ENCODE measurements at regions not wholly inside any gene's neighbourhood (a gene's known extent, or its start where the extent isn't known, plus 50 kb on each side); places are given as distances from the start of the nearest gene placed in this dataset.

DNA sequence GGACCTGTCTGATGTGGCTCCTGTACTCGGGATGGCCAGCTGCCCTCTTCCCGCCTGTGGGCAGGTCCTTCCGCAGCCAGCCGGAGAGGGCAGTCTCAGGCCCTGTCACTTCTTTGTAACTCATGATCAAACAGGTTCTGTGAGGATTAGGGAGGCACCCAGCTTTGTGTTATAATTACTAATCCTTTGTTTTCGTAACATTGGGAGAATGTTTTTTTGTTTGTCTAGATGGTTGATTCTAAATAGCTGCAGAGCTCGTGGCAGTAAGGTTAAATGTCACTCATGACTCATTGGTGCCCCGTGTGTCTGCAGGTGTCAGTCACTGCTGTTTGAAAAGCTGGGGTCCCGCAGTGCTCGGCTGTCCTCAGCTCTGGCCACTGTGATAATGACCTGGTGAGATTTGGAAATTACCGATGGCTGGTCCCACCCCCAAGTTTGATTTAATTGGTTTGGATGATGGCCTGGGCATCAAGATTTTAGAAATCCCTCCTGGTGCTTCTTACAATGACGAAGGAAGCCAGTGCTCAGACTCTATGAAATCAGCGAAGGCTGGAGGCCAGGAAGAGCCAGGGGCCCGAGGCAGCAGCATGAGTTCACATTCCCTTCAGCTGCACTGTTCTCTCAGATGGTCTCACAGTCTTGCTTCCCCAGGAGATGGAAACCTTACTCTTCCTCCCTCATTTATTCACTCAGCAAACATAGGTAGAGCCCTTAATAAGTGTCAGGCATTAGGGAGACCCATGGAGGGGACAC lies 172.8 kb downstream of the VAPA start:
- TF ChIP-seq SRF (IDR thresholded peaks at IDR 0.05; ENCODE audit: low read depth) (no peak), ELF1 (IDR thresholded peaks at IDR 0.05; ENCODE audit: borderline replicate concordance, low read depth) (no peak), TCF7L2 (IDR thresholded peaks at IDR 0.05; ENCODE audit: borderline replicate concordance, extremely low read depth, insufficient read depth, insufficient read length) (no peak), POLR2AphosphoS5 (IDR thresholded peaks at IDR 0.05; ENCODE audit: low read depth, low read length) (no peak), EZH2 (IDR thresholded peaks at IDR 0.05) (no peak), SIN3A (IDR thresholded peaks at IDR 0.05; ENCODE audit: low read depth) (no peak), POLR2A (IDR thresholded peaks at IDR 0.05; ENCODE audit: borderline replicate concordance, extremely low read depth, insufficient read depth, insufficient read length) (no peak), ZNF274 (IDR thresholded peaks at IDR 0.05; ENCODE audit: low read depth, low read length) (no peak)
- TF ChIP-seq, protein P1, sequence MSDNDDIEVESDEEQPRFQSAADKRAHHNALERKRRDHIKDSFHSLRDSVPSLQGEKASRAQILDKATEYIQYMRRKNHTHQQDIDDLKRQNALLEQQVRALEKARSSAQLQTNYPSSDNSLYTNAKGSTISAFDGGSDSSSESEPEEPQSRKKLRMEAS (IDR thresholded peaks at IDR 0.05), result 0 out of 2 replicates have a peak, but pooled peaks have one; percentile 28
- TF ChIP-seq, protein P2, sequence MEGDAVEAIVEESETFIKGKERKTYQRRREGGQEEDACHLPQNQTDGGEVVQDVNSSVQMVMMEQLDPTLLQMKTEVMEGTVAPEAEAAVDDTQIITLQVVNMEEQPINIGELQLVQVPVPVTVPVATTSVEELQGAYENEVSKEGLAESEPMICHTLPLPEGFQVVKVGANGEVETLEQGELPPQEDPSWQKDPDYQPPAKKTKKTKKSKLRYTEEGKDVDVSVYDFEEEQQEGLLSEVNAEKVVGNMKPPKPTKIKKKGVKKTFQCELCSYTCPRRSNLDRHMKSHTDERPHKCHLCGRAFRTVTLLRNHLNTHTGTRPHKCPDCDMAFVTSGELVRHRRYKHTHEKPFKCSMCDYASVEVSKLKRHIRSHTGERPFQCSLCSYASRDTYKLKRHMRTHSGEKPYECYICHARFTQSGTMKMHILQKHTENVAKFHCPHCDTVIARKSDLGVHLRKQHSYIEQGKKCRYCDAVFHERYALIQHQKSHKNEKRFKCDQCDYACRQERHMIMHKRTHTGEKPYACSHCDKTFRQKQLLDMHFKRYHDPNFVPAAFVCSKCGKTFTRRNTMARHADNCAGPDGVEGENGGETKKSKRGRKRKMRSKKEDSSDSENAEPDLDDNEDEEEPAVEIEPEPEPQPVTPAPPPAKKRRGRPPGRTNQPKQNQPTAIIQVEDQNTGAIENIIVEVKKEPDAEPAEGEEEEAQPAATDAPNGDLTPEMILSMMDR (IDR thresholded peaks at IDR 0.05 in 2 of 3, conservative IDR thresholded peaks at IDR 0.05 in 1 of 3; ENCODE audit: borderline replicate concordance in 1 of 3, insufficient read depth in 1 of 3, low read depth in 2 of 3, low read length in 2 of 3), result no peak
- TF ChIP-seq, protein P3, sequence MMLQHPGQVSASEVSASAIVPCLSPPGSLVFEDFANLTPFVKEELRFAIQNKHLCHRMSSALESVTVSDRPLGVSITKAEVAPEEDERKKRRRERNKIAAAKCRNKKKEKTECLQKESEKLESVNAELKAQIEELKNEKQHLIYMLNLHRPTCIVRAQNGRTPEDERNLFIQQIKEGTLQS (IDR thresholded peaks at IDR 0.05), result no peak
- TF ChIP-seq, protein P4, sequence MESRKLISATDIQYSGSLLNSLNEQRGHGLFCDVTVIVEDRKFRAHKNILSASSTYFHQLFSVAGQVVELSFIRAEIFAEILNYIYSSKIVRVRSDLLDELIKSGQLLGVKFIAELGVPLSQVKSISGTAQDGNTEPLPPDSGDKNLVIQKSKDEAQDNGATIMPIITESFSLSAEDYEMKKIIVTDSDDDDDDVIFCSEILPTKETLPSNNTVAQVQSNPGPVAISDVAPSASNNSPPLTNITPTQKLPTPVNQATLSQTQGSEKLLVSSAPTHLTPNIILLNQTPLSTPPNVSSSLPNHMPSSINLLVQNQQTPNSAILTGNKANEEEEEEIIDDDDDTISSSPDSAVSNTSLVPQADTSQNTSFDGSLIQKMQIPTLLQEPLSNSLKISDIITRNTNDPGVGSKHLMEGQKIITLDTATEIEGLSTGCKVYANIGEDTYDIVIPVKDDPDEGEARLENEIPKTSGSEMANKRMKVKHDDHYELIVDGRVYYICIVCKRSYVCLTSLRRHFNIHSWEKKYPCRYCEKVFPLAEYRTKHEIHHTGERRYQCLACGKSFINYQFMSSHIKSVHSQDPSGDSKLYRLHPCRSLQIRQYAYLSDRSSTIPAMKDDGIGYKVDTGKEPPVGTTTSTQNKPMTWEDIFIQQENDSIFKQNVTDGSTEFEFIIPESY (IDR thresholded peaks at IDR 0.05; ENCODE audit: extremely low read depth, insufficient replicate concordance, low read length), result no peak

All from HCT116 (cell line).